ENCODE measurements at regions not wholly inside any gene's neighbourhood (a gene's known extent, or its start where the extent isn't known, plus 50 kb on each side); places are given as distances from the start of the nearest gene placed in this dataset.
"Not testable (repeated sequence)": the region's sequence is repeated elsewhere in the genome, so short reads cannot be mapped to it uniquely, and the experiment has no call there.

DNA sequence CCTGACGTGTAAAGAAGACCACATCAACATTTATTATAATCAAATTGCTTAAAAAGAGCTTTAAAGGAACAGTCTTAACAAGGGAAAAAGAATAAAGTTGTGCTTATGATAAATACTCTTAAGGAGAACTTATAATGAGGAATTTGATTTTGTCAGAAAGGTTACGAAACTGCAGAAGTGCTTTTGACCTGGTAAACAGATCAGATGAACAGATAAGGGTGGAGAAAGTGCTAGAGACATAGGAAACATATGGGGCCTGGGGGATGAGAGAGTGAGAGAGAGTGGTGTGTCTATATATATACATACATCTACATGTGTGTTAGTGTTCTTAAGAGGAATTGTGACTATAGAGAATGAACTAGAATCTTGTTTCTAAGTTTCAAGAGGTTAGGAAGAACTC is 186.2 kb upstream of the GJE1 start:
- no peaks in the 10 kb centered on the region for H3K36me3 ChIP-seq (ENCODE audit: low read depth)
- CTCF ChIA-PET, result no interaction called here
- BruUV-seq (replicated peaks), result no TSS peak

DNA sequence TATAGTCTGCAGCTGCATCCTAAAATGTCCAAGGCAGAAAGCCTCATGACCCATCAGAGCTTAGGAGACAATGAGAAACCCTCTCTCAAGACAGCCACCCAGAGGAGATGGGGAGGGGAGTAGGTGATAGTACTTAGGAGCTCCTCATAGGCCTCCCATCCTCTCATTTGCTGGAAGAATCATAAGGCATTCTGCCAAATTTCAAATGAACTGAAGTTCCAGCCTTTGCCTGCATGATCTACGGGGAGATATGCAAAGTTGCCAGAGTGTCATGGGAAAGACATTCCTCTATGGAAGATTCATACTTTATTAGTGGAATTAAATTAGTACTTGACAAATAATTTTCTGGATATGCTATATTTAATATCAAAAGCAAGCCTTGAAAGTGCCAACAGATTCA is 194.1 kb upstream of the GJE1 start:
- no TSS peak for BruUV-seq (replicated peaks)
- no peak for DNase-seq
- intact Hi-C loops (cut with micrococcal nuclease; ENCODE audit: unreplicated experiment), result no loop called here
- Histone ChIP-seq H3K79me2 (ENCODE audit: low read depth) (no peaks in the 10 kb centered on the region), H2AFZ (no peak overlapping the region), H3K27me3 (ENCODE audit: insufficient read depth, low read depth) (no peaks in the 10 kb centered on the region), H3K36me3 (ENCODE audit: low read depth) (no peaks in the 10 kb centered on the region), H3K9me3 (ENCODE audit: insufficient read depth, low read depth) (peaks cover 3% of the 10 kb centered on the region; the same call in 1 of the 2 replicates), H3K9me2 (ENCODE audit: insufficient read depth) (no peaks in the 10 kb centered on the region), H4K20me1 (ENCODE audit: insufficient read depth) (no peaks in the 10 kb centered on the region), H3K4me3 (no peak overlapping the region), H3K27ac (no peak overlapping the region), H3K4me1 (replicated peaks; ENCODE audit: insufficient read depth) (no peaks in the 10 kb centered on the region), H3F3A (ENCODE audit: insufficient read depth, low read depth) (no peaks in the 10 kb centered on the region), H3K4me2 (no peak overlapping the region)
- POLR2A ChIA-PET (ENCODE audit: unreplicated experiment), result interaction anchor here (0.6 kb wide), 1 partner anchor 169 kb away, joined by 10 read pairs; no protein-coding TSS in a partner anchor
- TF ChIP-seq, protein P1, sequence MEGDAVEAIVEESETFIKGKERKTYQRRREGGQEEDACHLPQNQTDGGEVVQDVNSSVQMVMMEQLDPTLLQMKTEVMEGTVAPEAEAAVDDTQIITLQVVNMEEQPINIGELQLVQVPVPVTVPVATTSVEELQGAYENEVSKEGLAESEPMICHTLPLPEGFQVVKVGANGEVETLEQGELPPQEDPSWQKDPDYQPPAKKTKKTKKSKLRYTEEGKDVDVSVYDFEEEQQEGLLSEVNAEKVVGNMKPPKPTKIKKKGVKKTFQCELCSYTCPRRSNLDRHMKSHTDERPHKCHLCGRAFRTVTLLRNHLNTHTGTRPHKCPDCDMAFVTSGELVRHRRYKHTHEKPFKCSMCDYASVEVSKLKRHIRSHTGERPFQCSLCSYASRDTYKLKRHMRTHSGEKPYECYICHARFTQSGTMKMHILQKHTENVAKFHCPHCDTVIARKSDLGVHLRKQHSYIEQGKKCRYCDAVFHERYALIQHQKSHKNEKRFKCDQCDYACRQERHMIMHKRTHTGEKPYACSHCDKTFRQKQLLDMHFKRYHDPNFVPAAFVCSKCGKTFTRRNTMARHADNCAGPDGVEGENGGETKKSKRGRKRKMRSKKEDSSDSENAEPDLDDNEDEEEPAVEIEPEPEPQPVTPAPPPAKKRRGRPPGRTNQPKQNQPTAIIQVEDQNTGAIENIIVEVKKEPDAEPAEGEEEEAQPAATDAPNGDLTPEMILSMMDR (conservative IDR thresholded peaks at IDR 0.05), result no peak
- no peak for TF ChIP-seq EZH2 (IDR thresholded peaks at IDR 0.05; ENCODE audit: low read depth)
- CTCF ChIA-PET, result no interaction called here

More for the DNA sequence above, 186.2 kb upstream of the GJE1 start:
- POLR2A ChIA-PET (ENCODE audit: unreplicated experiment), result no interaction called here
- Histone ChIP-seq H3K4me3 (no peak overlapping the region), H3K4me1 (replicated peaks; ENCODE audit: insufficient read depth) (no peaks in the 10 kb centered on the region), H4K20me1 (ENCODE audit: insufficient read depth) (no peaks in the 10 kb centered on the region), H3K9me2 (ENCODE audit: insufficient read depth) (no peaks in the 10 kb centered on the region), H3K27me3 (ENCODE audit: insufficient read depth, low read depth) (no peaks in the 10 kb centered on the region), H3F3A (ENCODE audit: insufficient read depth, low read depth) (no peaks in the 10 kb centered on the region), H3K4me2 (no peak overlapping the region), H3K9me3 (ENCODE audit: insufficient read depth, low read depth) (no peaks in the 10 kb centered on the region), H2AFZ (no peak overlapping the region), H3K27ac (no peak overlapping the region), H3K79me2 (ENCODE audit: low read depth) (no peaks in the 10 kb centered on the region)
- intact Hi-C loops (cut with micrococcal nuclease; ENCODE audit: unreplicated experiment), result no loop called here
- DNase-seq, result no peak
- no peak for TF ChIP-seq EZH2 (IDR thresholded peaks at IDR 0.05; ENCODE audit: low read depth)
- TF ChIP-seq, protein P1 (conservative IDR thresholded peaks at IDR 0.05), result no peak

DNA sequence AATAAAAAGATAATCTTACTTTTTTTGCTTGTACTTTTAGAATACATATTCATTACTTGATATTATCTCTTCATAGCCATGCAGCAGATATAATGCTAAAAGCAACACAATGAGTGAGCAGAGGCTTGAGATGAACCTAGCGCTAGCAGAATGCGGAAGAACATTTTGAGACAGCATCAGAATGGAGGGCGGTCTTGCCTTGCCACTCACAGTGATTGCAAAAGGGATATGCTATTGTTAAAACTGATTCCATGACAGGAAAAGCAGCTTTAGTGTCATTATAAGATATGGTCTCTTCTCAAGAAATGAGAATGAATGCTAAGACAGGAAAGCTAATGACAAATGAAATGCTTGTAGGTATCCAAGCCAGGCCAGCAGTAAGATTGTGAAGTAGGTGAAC is 200.0 kb upstream of the GJE1 start:
- H3K27ac ChIP-seq, result no peak overlapping the region
- H3K4me1 ChIP-seq (replicated peaks; ENCODE audit: insufficient read depth), result no peaks in the 10 kb centered on the region
- H3K27me3 ChIP-seq (ENCODE audit: insufficient read depth, low read depth), result no peaks in the 10 kb centered on the region
- TF ChIP-seq, protein P1 (conservative IDR thresholded peaks at IDR 0.05), result no peak
- no peak for TF ChIP-seq EZH2 (IDR thresholded peaks at IDR 0.05; ENCODE audit: low read depth)
- no peaks in the 10 kb centered on the region for H3K9me3 ChIP-seq (ENCODE audit: insufficient read depth, low read depth)
- no peak overlapping the region for H2AFZ ChIP-seq
- CTCF ChIA-PET, result no interaction called here
- no peaks in the 10 kb centered on the region for H4K20me1 ChIP-seq (ENCODE audit: insufficient read depth)
- POLR2A ChIA-PET (ENCODE audit: unreplicated experiment), result no interaction called here
- H3K4me2 ChIP-seq, result no peak overlapping the region
- H3K9me2 ChIP-seq (ENCODE audit: insufficient read depth), result no peaks in the 10 kb centered on the region
- intact Hi-C loops (cut with micrococcal nuclease; ENCODE audit: unreplicated experiment), result no loop called here
- no TSS peak for BruUV-seq (replicated peaks)
- H3F3A ChIP-seq (ENCODE audit: insufficient read depth, low read depth), result no peaks in the 10 kb centered on the region
- H3K36me3 ChIP-seq (ENCODE audit: low read depth), result no peaks in the 10 kb centered on the region
- no peak overlapping the region for H3K4me3 ChIP-seq
- H3K79me2 ChIP-seq (ENCODE audit: low read depth), result no peaks in the 10 kb centered on the region
- no peak for DNase-seq

DNA sequence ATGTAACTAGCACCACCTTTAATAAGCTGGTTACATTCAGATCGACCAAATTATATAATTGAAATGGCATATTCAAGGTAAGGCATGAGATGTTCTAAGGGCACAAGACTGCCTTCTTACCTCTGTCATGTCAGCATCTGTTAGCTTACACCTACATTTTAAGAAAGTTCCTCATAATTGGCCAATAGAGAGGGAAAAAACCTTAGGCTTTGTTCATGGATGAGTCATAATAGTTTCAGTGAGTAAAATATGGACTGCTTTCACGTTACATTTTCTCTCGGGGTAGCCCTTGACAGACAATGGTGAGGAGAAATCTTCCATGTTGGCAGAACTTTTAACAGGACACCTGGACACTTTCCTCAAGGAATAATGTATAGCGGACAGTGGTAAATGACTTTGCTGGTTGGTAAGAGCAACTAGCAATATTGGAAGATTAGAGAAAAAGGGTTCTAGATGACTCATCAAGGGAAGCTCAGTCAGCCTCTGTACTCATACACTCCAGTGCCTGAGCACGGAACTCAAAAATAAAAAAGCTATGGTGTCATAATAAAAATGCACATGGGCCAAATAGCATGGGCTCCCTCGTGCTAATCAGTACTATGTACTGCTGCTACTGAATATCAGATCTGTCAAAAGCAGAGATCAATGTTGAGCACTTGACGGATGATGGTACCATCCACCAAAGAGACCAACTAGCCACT is 206.4 kb upstream of the GJE1 start:
- H2AFZ ChIP-seq; H3K79me2 ChIP-seq (ENCODE audit: low read depth); H4K20me1 ChIP-seq (ENCODE audit: insufficient read depth); H3K27ac ChIP-seq; H3K27me3 ChIP-seq (ENCODE audit: insufficient read depth, low read depth); H3K4me2 ChIP-seq; POLR2A ChIA-PET (ENCODE audit: unreplicated experiment); H3K4me3 ChIP-seq; H3K36me3 ChIP-seq (ENCODE audit: low read depth); CTCF ChIA-PET; H3K4me1 ChIP-seq (replicated peaks; ENCODE audit: insufficient read depth); DNase-seq; BruUV-seq (replicated peaks); H3K9me2 ChIP-seq (ENCODE audit: insufficient read depth); H3F3A ChIP-seq (ENCODE audit: insufficient read depth, low read depth); intact Hi-C loops (cut with micrococcal nuclease; ENCODE audit: unreplicated experiment); H3K9me3 ChIP-seq (ENCODE audit: insufficient read depth, low read depth): not testable (repeated sequence)

Measured in PC-9 (cell line).